ENCODE measurements at regions not wholly inside any gene's neighbourhood (a gene's known extent, or its start where the extent isn't known, plus 50 kb on each side); places are given as distances from the start of the nearest gene placed in this dataset.

DNA sequence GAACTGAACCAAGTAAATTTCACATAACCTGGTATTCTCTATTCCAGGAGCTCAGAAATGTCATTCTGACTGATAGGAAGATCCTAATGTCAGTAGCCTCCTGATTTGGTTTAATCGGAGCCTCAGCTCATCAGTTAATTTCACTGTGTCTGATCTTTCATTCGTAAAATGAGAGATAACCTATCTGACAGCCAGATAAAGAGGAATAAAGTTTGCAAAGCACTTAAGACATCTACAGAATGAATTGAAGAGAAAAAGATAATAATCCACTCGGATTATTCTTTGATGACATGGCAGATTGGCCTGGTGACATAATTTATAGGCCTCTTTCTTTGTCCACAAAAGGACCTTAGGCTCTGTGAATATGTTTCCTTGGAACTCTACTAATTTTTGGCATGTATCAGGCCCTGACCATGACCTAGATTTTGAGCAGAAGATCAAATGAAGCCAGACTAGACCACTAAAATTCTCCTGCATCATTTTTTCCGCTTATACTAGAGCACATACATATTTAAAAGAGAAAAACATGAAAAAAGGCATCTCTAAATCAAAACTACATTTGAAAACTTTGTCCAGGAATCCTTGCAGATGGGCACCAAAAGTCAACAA is 312.4 kb downstream of the MTX2 start:
- intact Hi-C loops (cut with DNase I): no loop called here
- H3K36me3 ChIP-seq: no peaks in the 10 kb centered on the region
- no peaks in the 10 kb centered on the region for H3K9me3 ChIP-seq
- peaks cover 0 to 19% of the 10 kb centered on the region in 2 donors for H3K27me3 ChIP-seq
- no peaks in the 10 kb centered on the region for H3K4me1 ChIP-seq
- H3K4me3 ChIP-seq: no peak overlapping the region
- DNase-seq (no peak), ATAC-seq (peak; percentile 29)
- TF ChIP-seq, protein P1, sequence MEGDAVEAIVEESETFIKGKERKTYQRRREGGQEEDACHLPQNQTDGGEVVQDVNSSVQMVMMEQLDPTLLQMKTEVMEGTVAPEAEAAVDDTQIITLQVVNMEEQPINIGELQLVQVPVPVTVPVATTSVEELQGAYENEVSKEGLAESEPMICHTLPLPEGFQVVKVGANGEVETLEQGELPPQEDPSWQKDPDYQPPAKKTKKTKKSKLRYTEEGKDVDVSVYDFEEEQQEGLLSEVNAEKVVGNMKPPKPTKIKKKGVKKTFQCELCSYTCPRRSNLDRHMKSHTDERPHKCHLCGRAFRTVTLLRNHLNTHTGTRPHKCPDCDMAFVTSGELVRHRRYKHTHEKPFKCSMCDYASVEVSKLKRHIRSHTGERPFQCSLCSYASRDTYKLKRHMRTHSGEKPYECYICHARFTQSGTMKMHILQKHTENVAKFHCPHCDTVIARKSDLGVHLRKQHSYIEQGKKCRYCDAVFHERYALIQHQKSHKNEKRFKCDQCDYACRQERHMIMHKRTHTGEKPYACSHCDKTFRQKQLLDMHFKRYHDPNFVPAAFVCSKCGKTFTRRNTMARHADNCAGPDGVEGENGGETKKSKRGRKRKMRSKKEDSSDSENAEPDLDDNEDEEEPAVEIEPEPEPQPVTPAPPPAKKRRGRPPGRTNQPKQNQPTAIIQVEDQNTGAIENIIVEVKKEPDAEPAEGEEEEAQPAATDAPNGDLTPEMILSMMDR (IDR thresholded peaks at IDR 0.05): no peak
- peak overlapping the region in 1 of 2 donors; percentile 27 for H3K27ac ChIP-seq

DNA sequence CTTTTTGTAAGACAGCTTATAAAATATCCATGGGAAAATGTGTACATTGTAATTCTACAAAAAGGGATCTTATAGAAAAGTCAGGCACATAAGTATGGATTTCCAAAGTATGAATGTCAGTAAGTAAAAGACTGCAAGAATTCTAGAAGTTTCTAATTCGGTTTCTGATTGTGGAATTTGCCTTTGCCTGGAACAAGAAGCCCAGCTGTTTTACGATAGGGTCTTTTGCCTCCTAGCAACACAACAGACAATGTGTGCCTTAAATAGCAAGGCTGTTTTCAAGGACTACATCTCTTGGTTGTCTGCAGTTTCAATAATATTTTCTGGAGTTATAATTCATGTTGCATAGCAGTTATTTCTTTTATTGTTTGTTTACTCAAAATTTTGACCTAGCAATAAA is 312.9 kb downstream of the MTX2 start:
- Histone ChIP-seq H3K36me3 (no peaks in the 10 kb centered on the region), H3K27me3 (peaks cover 0 to 19% of the 10 kb centered on the region in 2 donors), H3K9me3 (no peaks in the 10 kb centered on the region), H3K27ac (peak overlapping the region in 1 of 2 donors; percentile 27), H3K4me1 (no peaks in the 10 kb centered on the region), H3K4me3 (no peak overlapping the region)
- ATAC-seq (no peak), DNase-seq (no peak)
- intact Hi-C loops (cut with DNase I): no loop called here
- TF ChIP-seq, protein P1 (IDR thresholded peaks at IDR 0.05): no peak

DNA sequence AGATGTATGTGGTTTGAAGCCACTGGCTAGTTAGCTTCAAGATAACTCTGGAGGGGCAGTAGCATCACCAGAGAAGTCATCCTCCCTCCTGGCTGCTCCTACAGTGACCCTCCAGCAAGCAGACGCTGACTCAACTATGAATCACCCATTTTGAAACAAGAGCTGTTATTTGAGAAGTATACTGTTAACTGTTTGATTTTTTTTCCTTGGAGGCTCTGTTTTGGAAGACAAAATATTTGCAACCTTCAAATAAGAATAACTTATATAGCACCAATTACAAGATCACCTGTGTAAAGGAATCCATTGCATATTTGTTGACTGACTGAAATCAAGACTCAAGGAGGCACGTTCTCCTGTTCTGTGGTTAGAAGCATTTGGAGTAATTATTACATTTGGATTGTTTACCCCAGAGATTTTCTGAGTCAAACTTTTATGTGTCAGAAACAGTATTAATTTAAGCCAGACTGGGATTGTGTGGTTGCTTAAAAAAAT is 313.8 kb downstream of the MTX2 start:
- peaks cover 0 to 19% of the 10 kb centered on the region in 2 donors for H3K27me3 ChIP-seq
- peak in 1 of 4 donors; percentile 42 for DNase-seq
- no peaks in the 10 kb centered on the region for H3K4me1 ChIP-seq
- H3K36me3 ChIP-seq: no peaks in the 10 kb centered on the region
- intact Hi-C loops (cut with DNase I): no loop called here
- H3K9me3 ChIP-seq: no peaks in the 10 kb centered on the region
- peak overlapping the region in 1 of 2 donors; percentile 27 for H3K27ac ChIP-seq
- H3K4me3 ChIP-seq: no peak overlapping the region
- TF ChIP-seq, protein P1 (IDR thresholded peaks at IDR 0.05): no peak
- peak; percentile 90 for ATAC-seq

DNA sequence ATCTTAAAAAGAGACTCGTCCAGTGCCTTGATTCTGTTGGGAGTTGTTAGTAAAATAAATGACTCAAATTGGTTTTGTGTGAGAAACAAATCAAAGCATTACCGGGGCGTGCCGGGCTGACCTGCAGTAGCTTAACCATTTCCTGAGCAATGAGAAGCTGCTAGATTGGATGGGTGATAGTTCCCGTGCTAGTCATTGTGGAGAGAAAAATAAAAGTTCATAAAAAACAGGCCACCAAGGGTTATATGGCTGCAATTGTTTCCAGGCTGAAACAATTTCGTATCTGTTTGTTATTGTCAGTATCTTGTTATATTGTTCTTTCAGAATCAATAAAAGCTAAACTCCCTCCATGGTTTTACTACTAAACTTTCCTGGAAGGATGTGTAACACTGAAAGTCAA is 314.4 kb downstream of the MTX2 start:
- DNase-seq (no peak), ATAC-seq (no peak)
- Histone ChIP-seq H3K4me1 (no peaks in the 10 kb centered on the region), H3K4me3 (no peak overlapping the region), H3K27me3 (peaks cover 0 to 19% of the 10 kb centered on the region in 2 donors), H3K36me3 (no peaks in the 10 kb centered on the region), H3K9me3 (no peaks in the 10 kb centered on the region), H3K27ac (peak overlapping the region in 1 of 2 donors; percentile 15)
- intact Hi-C loops (cut with DNase I): no loop called here
- TF ChIP-seq, protein P1 (IDR thresholded peaks at IDR 0.05): no peak

DNA sequence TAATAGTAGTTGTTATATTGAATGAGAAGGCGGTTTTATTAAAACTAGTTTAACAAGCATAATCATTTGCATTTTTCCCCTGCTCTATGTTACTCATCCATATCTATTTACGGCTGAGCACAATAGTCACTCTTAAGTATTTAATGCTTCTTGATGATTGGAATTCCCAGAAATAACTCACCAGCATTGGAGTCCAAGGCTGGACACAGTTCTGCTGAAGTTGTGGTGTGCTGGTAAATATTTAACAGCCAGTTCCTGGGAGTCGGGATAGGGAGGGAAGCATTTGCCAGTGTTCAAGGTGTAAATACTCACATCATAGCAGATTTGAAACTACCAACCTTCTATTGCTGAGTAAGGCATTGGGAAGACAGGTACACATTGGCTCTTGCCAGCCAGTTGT is 315.1 kb downstream of the MTX2 start:
- intact Hi-C loops (cut with DNase I): no loop called here
- no peak for DNase-seq
- no peak overlapping the region for H3K27ac ChIP-seq

More for the DNA sequence above, 315.1 kb downstream of the MTX2 start:
- Histone ChIP-seq H3K27me3 (peaks cover 0 to 19% of the 10 kb centered on the region in 2 donors), H3K4me3 (no peak overlapping the region), H3K4me1 (no peaks in the 10 kb centered on the region), H3K36me3 (no peaks in the 10 kb centered on the region), H3K9me3 (no peaks in the 10 kb centered on the region)
- TF ChIP-seq, protein P1 (IDR thresholded peaks at IDR 0.05): no peak
- ATAC-seq: no peak

All from left lung (tissue), 4 donors.